IMR-90 (cell line): ENCODE measurements at regions not wholly inside any gene's neighbourhood (a gene's known extent, or its start where the extent isn't known, plus 50 kb on each side); places are given as distances from the start of the nearest gene placed in this dataset.

ENCODE experiments used
- ATAC-seq: fragments of 200-7000 bp; cut with Tn5 transposase; 2 replicates; pipeline ENCODE4 v1.9.1; 2020; ENCODE audit warnings: low read depth, mild to moderate bottlenecking, moderate library complexity
- BruUV-seq: library from RNA; stranded (reverse); fragments of 400-500 nt; replicated peaks from 2 replicates; lab custom pipeline; 2021; lab: Mats Ljungman, UMichigan
- CTCF ChIA-PET: fragments of 300-600 bp; formaldehyde crosslinking; extraction: SDS; loops from one replicate; lab custom pipeline; 2021; ENCODE audit warnings: antibody characterized with exemption; lab: Yijun Ruan, JAX
- POLR2A ChIA-PET: fragments of 300-600 bp; sonication (Branson Sonifier 250); formaldehyde crosslinking; loops from one replicate; lab custom pipeline; 2022; ENCODE audit warnings: antibody characterized with exemption; ENCODE audit not compliant: unreplicated experiment; lab: Charles Lee
- DNase-seq: peaks from one replicate; pipeline ENCODE4 v3.0.0; 2013
- H2AFZ ChIP-seq: replicated peaks from 2 replicates; pipeline ENCODE3; 2013; ENCODE audit warnings: low read length, mild to moderate bottlenecking; ENCODE audit not compliant: poor library complexity
- H2AK5ac ChIP-seq: 2 replicates; pipeline ENCODE4 v1.6.1; 2013; ENCODE audit warnings: low read depth, low read length, inconsistent platforms
- H2AK9ac ChIP-seq: replicated peaks from 2 replicates; pipeline ENCODE3; 2013; ENCODE audit warnings: mild to moderate bottlenecking, low read depth, low read length, moderate library complexity; ENCODE audit not compliant: poor library complexity
- H2BK120ac ChIP-seq: 2 replicates; pipeline ENCODE4 v1.6.1; 2013; ENCODE audit warnings: low read depth, low read length, inconsistent platforms
- H2BK15ac ChIP-seq: 3 replicates; pipeline ENCODE4 v1.6.1; 2013; ENCODE audit warnings: low read depth, low read length, inconsistent platforms
- H2BK20ac ChIP-seq: 2 replicates; pipeline ENCODE4 v1.6.1; 2013; ENCODE audit warnings: low read depth, mild to moderate bottlenecking, inconsistent platforms, low read length, moderate library complexity
- H2BK5ac ChIP-seq: 2 replicates; pipeline ENCODE4 v1.6.1; 2013; ENCODE audit warnings: mild to moderate bottlenecking, low read depth, low read length, inconsistent platforms; ENCODE audit not compliant: poor library complexity, severe bottlenecking
- H3K14ac ChIP-seq: replicated peaks from 2 replicates; pipeline ENCODE4 v1.6.1; 2013; ENCODE audit warnings: low read depth, low read length, inconsistent platforms
- H3K18ac ChIP-seq: 2 replicates; pipeline ENCODE4 v1.6.1; 2013; ENCODE audit warnings: low read depth, low read length, control low read depth
- H3K23ac ChIP-seq: 2 replicates; pipeline ENCODE4 v1.6.1; 2013; ENCODE audit warnings: low read depth, low read length, inconsistent platforms
- H3K27ac ChIP-seq: 2 replicates; pipeline ENCODE4 v1.5.1; 2013; ENCODE audit warnings: mild to moderate bottlenecking, control low read depth, low read length; ENCODE audit not compliant: insufficient read depth
- H3K27me3 ChIP-seq: 2 replicates; pipeline ENCODE4 v1.6.1; 2013; ENCODE audit warnings: low read length; ENCODE audit not compliant: control insufficient read depth, insufficient read depth
- H3K36me3 ChIP-seq: 2 replicates; pipeline ENCODE4 v1.6.1; 2013; ENCODE audit warnings: low read length, mixed read lengths; ENCODE audit not compliant: control insufficient read depth, insufficient read depth
- H3K4ac ChIP-seq: 2 replicates; pipeline ENCODE4 v1.6.1; 2013; ENCODE audit warnings: low read depth, low read length, inconsistent platforms
- H3K4me1 ChIP-seq: 2 replicates; pipeline ENCODE4 v1.6.1; 2013; ENCODE audit warnings: low read length, mixed read lengths; ENCODE audit not compliant: control insufficient read depth, insufficient read depth
- H3K4me2 ChIP-seq: 2 replicates; pipeline ENCODE4 v1.6.1; 2013; ENCODE audit warnings: low read depth, mild to moderate bottlenecking, control low read depth, low read length, moderate library complexity
- H3K4me3 ChIP-seq: 2 replicates; pipeline ENCODE4 v1.5.1; 2013; ENCODE audit warnings: low read depth, mild to moderate bottlenecking, control low read depth, low read length, moderate library complexity; ENCODE audit not compliant: insufficient read depth
- H3K56ac ChIP-seq: 2 replicates; pipeline ENCODE4 v1.6.1; 2013; ENCODE audit warnings: low read length, inconsistent platforms; ENCODE audit not compliant: insufficient read depth; ENCODE audit errors: extremely low read depth
- H3K79me1 ChIP-seq, 2 experiments: 2 replicates each; pipeline ENCODE4 v1.6.1; 2013; ENCODE audit warnings: low read length in 2 of 2, inconsistent platforms in 1 of 2, low read depth in 1 of 2
- H3K9ac ChIP-seq: 2 replicates; pipeline ENCODE4 v1.6.1; 2013; ENCODE audit warnings: low read depth, low read length, control low read depth
- H3K9me1 ChIP-seq: 2 replicates; pipeline ENCODE4 v1.6.1; 2013; ENCODE audit warnings: low read length, inconsistent platforms; ENCODE audit not compliant: insufficient read depth
- H3K9me3 ChIP-seq: 2 replicates; pipeline ENCODE4 v1.6.1; 2013; ENCODE audit warnings: low read length; ENCODE audit not compliant: control insufficient read depth, insufficient read depth
- H4K20me1 ChIP-seq: 2 replicates; pipeline ENCODE4 v1.6.1; 2013; ENCODE audit warnings: low read length, inconsistent platforms; ENCODE audit not compliant: insufficient read depth
- H4K5ac ChIP-seq: 2 replicates; pipeline ENCODE4 v1.6.1; 2013; ENCODE audit warnings: mild to moderate bottlenecking, low read depth, low read length, control low read depth
- H4K8ac ChIP-seq, 2 experiments: 2 replicates each; pipeline ENCODE4 v1.6.1; 2013; ENCODE audit warnings: low read depth in 2 of 2, low read length in 2 of 2, control low read depth in 1 of 2, inconsistent platforms in 1 of 2
- H4K91ac ChIP-seq: 2 replicates; pipeline ENCODE4 v1.6.1; 2013; ENCODE audit warnings: low read depth, low read length, inconsistent platforms; ENCODE audit not compliant: insufficient read depth
- BHLHE40 ChIP-seq: fragments of 150-350 bp; IDR thresholded peaks from 2 replicates; pipeline ENCODE4 v1.6.1; 2016; ENCODE audit warnings: mild to moderate bottlenecking, low read depth, low read length
- CEBPB ChIP-seq: IDR thresholded peaks from 2 replicates; pipeline ENCODE4 v1.6.1; 2012; ENCODE audit warnings: low read depth, low read length, improper control_type of control experiment
- CHD1 ChIP-seq: IDR thresholded peaks from 2 replicates; pipeline ENCODE4 v1.6.1; 2012; ENCODE audit warnings: low read depth, low read length, improper control_type of control experiment
- CTCF ChIP-seq: conservative IDR thresholded peaks from 2 replicates; pipeline ENCODE4 v1.5.1; 2012; ENCODE audit warnings: mild to moderate bottlenecking, low read depth, low read length, improper control_type of control experiment
- ELK1 ChIP-seq: fragments of 150-350 bp; IDR thresholded peaks from 2 replicates; pipeline ENCODE4 v1.6.1; 2016; ENCODE audit warnings: low read depth, mild to moderate bottlenecking, low read length, moderate library complexity, borderline replicate concordance
- FOS ChIP-seq: fragments of 150-350 bp; IDR thresholded peaks from 2 replicates; pipeline ENCODE4 v1.6.1; 2016; ENCODE audit warnings: low read depth, low read length
- MAFK ChIP-seq: IDR thresholded peaks from 2 replicates; pipeline ENCODE4 v1.6.1; 2012; ENCODE audit warnings: low read depth, low read length, improper control_type of control experiment
- MAZ ChIP-seq: IDR thresholded peaks from 2 replicates; pipeline ENCODE4 v1.6.1; 2012; ENCODE audit warnings: low read depth, mild to moderate bottlenecking, low read length, improper control_type of control experiment, moderate library complexity, borderline replicate concordance
- MXI1 ChIP-seq: IDR thresholded peaks from 2 replicates; pipeline ENCODE4 v1.6.1; 2012; ENCODE audit warnings: low read depth, mild to moderate bottlenecking, low read length, moderate library complexity, borderline replicate concordance
- NFE2L2 ChIP-seq: fragments of 150-350 bp; IDR thresholded peaks from 2 replicates; pipeline ENCODE4 v1.6.1; 2016; ENCODE audit warnings: low read depth, mild to moderate bottlenecking, low read length
- POLR2A ChIP-seq: IDR thresholded peaks from 2 replicates; pipeline ENCODE4 v1.6.1; 2012; ENCODE audit warnings: mild to moderate bottlenecking, low read depth, low read length
- RAD21 ChIP-seq: IDR thresholded peaks from 2 replicates; pipeline ENCODE4 v1.6.1; 2012; ENCODE audit warnings: low read length, improper control_type of control experiment
- RCOR1 ChIP-seq: IDR thresholded peaks from 2 replicates; pipeline ENCODE4 v1.6.1; 2012; ENCODE audit warnings: mild to moderate bottlenecking, low read length, improper control_type of control experiment; ENCODE audit not compliant: insufficient replicate concordance
- RFX5 ChIP-seq: IDR thresholded peaks from 2 replicates; pipeline ENCODE4 v1.8.0; 2012; ENCODE audit warnings: low read depth, mild to moderate bottlenecking, low read length, moderate library complexity
- SMC3 ChIP-seq: fragments of 150-350 bp; IDR thresholded peaks from 2 replicates; pipeline ENCODE4 v1.6.1; 2016; ENCODE audit warnings: low read depth, mild to moderate bottlenecking, antibody characterized with exemption, low read length, moderate library complexity
- USF2 ChIP-seq: fragments of 150-350 bp; IDR thresholded peaks from 2 replicates; pipeline ENCODE4 v1.6.1; 2017; ENCODE audit warnings: mild to moderate bottlenecking, antibody characterized with exemption, low read length, low read depth
- WGBS, 2 experiments: methylation state at CpG; one replicate each; pipeline versions ENCODE4 v1.1.5 to v1.1.7; 2013; ENCODE audit warnings: missing lambda C conversion rate in 2 of 2; ENCODE audit not compliant: insufficient read length in 1 of 2; ENCODE audit errors: extremely low coverage in 2 of 2; 5-methylcytosine and 5-hydroxymethylcytosine counted together
- dilution Hi-C: fragments of 300-500 bp; cut with HindIII; formaldehyde crosslinking; loops from one replicate; pipeline ENCODE4 v1.14.3; 2018; ENCODE audit warnings: low sequenced_read_pairs; ENCODE audit not compliant: unreplicated experiment
- in situ Hi-C: fragments of 300-500 bp; cut with MboI; formaldehyde crosslinking; loops from 3 replicates; pipeline ENCODE4 v1.14.3; 2019; ENCODE audit warnings: low sequenced_read_pairs, inconsistent platforms, mixed read lengths
- intact Hi-C: fragments of 100-400 bp; cut with micrococcal nuclease; formaldehyde crosslinking; loops from 2 replicates; pipeline ENCODE4 v1.10.0; 2022

DNA sequence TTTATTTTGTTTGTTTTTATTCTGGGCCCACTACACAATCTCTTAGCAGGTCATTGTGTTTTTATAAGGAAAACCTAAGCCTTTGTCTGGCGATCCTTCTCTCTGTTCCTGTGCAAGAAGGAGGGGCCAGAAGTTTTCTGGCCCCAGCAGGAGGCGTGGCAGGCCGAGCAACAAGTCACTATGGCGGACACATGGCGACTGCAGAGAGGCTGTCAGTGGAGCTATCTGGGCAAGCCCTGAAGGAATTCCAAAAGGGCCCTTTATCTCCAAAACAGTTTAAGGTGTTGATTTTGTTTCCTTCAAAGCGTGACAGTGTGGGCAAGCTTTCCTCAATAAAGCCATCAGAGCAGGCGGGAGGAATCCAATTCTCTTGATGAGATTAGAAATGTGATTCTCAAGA, 118.8 kb upstream of the CTAGE1 start:
- Histone ChIP-seq H4K8ac (no peak overlapping the region), H3K9me1 (no peaks in the 10 kb centered on the region), H3K56ac (no peak overlapping the region), H2AK9ac (no peak overlapping the region), H3K36me3 (no peaks in the 10 kb centered on the region), H2AK5ac (no peak overlapping the region), H3K14ac (no peak overlapping the region), H4K5ac (no peak overlapping the region), H3K4ac (no peak overlapping the region), H3K27ac (no peak overlapping the region), H3K23ac (no peak overlapping the region), H3K79me1 (no peaks in the 10 kb centered on the region), H3K18ac (no peak overlapping the region), H2BK15ac (no peak overlapping the region), H3K4me1 (no peaks in the 10 kb centered on the region), H2BK5ac (no peak overlapping the region), H3K9ac (no peak overlapping the region), H3K27me3 (no peaks in the 10 kb centered on the region), H3K4me3 (no peak overlapping the region), H4K20me1 (no peaks in the 10 kb centered on the region), H3K9me3 (no peaks in the 10 kb centered on the region), H2BK120ac (no peak overlapping the region), H2BK20ac (0 out of 2 replicates have a peak overlapping the region, but pooled peaks have one; percentile 1), H3K4me2 (no peak overlapping the region), H2AFZ (no peak overlapping the region), H4K91ac (no peak overlapping the region)
- ChIA-PET POLR2A (no interaction called here), CTCF (no interaction called here)
- ATAC-seq: no peak
- intact Hi-C loops: no loop called here
- in situ Hi-C loops: no loop called here
- TF ChIP-seq USF2 (no peak), ELK1 (no peak), FOS (no peak), NFE2L2 (no peak), POLR2A (no peak), BHLHE40 (no peak), RCOR1 (no peak), MAFK (no peak), CHD1 (no peak), SMC3 (no peak), CEBPB (no peak), MXI1 (no peak), CTCF (no peak), RFX5 (no peak), MAZ (no peak), RAD21 (no peak)
- DNase-seq: no peak
- no TSS peak for BruUV-seq
- WGBS, 2 experiments: 100% methylated on average over 2 of the region's 7 CpGs; no CpG with 5 or more reads in 1 of the 2 experiments
- dilution Hi-C loops: no loop called here
